HG03460 (cell line): ENCODE measurements at regions not wholly inside any gene's neighbourhood (a gene's known extent, or its start where the extent isn't known, plus 50 kb on each side); places are given as distances from the start of the nearest gene placed in this dataset.

Experiments used
- ATAC-seq: cut with Tn5 transposase; IDR thresholded peaks from one replicate; pipeline ENCODE4 v1.9.1; 2021; ENCODE audit not compliant: unreplicated experiment

DNA sequence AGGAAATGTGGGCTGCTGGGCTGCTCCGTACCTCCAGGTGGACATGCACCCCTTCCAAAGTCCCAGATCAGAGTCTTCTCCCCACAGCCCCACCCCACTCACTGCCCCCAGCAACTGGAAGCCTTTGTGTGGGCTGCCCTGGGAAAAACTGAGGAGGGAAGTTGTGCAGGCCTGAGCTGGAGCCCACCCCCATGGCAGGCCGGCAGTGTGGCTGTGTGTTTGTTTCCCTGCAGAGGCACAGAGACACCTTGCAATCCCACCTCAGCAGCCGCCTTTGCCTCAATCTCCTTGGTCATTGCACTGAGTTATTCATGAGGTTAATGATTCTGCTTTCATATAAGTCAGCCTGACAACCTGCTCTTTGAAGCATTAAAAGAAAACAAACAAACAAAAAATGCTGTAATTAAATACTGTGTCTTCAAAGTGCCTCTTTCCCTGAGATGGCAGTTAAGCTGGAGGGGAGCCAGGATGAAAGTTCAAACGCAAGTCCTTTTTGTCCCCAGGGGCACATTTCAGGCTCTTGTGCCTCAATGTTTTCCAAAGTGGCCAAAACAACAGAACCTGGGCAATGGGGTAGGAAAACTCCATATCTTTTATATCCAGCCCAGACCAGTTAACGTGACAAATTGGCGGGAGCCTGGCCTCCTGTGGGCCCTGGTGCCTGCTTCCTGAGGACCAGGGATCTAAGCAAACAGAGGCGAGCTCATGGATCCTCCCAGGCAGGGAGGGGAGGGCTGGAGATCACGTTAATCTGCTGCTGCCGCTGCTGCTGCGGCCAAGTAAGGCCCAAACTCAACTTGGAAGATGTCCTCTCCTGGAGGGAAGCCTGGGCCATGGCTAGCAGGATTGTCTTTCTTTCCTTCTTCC, 51.9 kb upstream of the TSPAN11 start:
- no peak for ATAC-seq

- ATAC-seq: no peak
Measured at GRCh38 chr12:30870491-30871265, 55.9 kb upstream of the TSPAN11 start.

GRCh38 chr12:30867415-30867814, 59.1 kb upstream of the TSPAN11 start:
- no peak for ATAC-seq

DNA sequence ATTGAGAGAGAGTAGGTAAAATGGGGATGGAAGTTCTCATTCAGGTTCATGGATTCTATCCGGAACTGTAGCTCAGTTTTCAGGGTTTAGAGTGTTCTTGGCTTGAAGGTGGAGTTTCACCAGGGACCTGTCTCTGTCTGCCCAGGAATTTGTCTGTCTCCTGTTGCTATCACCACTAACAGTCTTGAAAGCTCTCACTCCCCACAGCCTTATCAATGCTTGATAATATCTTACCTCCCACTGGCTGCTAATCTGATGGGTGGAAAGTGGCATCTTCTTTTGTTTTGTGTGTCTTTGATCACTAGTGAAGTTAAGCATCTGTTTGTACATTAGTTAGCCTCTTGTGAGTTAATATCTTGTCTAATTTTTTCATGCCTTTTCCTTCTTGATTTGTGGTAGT, 60.3 kb upstream of the TSPAN11 start:
- no peak for ATAC-seq

GRCh38 chr12:30863839-30864238, 62.7 kb upstream of the TSPAN11 start:
- ATAC-seq: no peak

DNA sequence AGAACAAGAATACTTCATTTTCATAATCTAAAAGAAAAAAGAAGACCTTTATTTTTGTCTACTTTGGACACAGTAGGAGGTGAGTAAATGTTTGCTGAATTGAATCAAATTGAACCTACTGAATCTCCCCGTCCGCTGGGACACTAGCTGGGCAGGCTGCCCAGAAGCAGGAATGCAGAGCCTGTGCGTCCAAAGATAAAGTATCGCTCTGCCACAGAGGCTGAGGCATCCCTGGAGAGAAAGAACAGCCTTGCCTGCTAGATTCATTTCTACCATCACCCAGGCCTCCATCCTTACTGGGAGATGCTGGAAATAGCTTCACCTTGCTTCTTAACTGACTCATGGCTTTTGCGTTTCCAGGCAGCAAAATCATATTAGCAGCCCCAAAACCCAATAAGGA, 64.1 kb upstream of the TSPAN11 start:
- ATAC-seq: no peak

DNA sequence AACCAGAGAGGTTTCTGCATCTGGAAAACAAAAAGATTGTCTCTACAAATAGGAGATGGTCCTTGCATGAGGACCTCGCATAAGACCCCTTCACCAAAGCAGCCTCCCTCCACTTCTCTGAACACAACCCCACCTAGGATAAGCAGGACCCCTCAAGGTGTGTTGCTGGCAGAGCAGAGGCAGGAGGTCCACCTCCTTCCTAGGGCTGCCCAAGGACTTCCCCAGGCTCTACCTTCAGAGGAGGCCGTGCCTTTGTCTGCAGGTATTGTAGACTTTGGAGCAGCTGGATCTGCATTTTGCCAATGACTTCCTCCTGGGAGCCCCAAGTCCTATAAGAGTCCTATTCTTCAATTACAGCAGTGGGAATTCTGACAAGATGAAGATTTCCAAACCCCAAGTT, 67.3 kb upstream of the TSPAN11 start:
- ATAC-seq: no peak

DNA sequence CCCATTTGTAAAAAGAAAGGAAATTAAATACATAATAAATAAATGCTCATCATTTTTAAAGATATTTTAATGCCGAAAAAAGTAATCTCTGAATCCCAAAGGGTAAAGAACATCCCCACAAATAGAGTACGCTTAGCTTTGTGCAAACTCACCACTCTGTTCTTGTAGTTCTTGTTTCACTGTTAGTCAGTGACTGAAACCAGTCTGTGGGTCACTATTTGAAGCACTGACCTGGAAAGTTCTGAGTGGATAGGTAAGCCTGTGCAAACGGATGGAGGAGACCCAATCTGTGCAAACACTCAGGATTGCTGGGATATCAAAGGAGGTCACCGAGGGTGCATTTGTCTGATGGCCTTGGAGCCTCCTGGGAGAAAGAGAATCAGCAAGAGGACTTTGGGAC, 68.1 kb upstream of the TSPAN11 start:
- ATAC-seq: no peak

GRCh38 chr12:30853561-30854133, 72.9 kb upstream of the TSPAN11 start:
- no peak for ATAC-seq

DNA sequence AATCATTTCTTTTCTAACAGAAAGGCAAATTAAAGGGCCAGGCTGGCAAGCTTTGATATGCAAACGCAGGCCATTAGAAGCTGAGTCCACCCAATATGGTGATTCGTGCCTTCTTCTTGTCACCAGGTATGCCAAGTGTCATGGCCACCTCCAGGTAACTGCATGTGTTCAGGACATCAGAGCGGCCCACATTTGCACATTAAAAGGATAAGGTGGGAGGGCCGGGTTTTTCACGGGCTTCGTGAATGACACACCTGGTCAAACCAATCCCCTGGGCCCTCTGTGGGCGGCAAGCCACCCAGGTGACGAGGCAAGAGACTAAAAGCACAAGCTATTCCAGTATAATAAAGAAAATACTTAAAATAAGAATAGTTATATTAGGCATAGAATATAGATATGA, 75.9 kb upstream of the TSPAN11 start:
- ATAC-seq: no peak

DNA sequence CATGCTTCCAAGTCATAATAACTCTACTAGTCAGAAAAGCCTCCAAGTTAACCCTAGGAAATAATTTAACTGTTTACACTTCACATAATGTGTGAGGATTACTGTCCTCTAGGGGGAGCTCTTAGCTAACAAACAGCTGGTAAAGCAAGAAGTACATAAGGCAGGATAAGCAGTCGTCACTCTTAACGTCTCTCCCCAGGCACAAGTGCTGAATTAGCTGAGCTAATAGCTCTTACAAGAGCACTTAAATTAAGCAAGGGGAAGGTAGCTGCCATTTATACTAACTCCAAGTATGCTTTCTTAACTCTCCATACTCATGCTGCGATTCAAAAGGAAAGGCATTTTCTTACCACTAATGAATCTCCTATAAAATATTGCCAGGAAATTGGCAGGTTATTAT, 79.3 kb upstream of the TSPAN11 start:
- no peak for ATAC-seq

DNA sequence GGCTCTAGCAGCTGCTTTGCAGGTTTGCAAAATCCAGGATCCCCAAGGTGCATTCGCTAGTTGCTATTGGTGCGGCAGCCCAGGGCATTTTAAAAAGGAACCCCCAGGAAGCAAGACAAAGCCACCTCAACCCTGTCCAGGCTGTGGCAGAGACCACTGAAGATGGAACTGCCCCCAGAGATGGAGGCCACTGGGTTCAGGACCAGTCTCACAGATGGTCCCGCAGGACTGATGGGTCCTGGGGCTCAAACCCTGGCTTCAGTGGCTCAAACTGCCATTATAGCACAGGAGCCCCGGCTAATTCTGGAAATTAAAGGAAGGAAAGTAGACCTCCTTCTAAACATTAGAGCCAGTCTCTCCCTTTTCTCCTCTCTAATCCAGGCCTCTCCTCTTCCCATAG, 79.8 kb upstream of the TSPAN11 start:
- no peak for ATAC-seq

GRCh38 chr12:30845676-30846075, 80.9 kb upstream of the TSPAN11 start:
- no peak for ATAC-seq

DNA sequence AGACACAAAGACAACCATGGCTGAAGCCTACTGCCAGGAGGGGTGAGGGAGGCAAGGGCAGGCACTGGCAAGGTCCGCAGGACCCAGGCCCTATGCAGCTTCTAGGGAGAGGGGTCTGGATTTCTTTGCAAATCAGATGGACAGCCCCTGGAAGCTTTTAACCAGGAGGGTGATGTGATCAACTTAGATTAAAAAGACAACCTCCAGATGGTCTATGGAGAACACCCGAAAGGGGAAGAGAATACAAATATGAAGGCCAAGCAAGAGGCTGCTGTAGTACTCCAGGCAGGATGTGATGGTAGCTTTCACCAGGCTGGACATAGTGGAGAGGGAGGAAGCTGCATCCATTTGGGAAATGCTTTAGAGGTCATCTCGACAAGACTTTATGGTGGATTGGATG, 83.3 kb upstream of the TSPAN11 start:
- ATAC-seq: no peak

GRCh38 chr12:30840715-30841114, 85.8 kb upstream of the TSPAN11 start:
- ATAC-seq: no peak

DNA sequence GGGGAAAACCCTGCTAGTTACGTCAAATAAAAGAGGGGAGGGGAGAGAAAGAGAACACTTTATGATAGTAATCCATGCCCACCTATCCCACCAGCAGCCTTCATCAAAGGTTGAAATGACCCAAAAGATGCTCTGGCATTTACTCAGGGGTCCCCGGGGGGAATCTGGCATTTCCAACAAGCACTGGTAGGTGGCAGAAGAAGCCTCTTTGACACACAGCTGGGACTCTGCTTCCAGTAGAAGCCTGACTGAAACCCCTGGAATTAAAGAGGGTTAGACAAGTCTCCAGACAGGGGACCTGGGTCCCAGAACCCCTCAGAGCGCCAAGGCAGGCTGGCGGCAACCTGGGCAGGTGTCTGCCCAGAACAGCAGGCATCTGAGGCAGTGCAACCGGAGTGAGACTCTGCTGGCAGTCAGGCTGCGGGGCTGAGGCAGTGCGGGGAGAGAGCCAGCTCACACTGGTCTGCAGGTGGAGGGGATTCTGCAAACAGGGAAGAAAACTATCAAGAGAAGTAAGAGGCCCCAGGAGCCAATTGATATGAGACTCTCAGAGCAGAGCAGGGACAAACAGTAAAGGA, 85.0 kb upstream of the CAPRIN2 start:
- no peak for ATAC-seq

GRCh38 chr12:30837595-30837994, 82.8 kb upstream of the CAPRIN2 start:
- no peak for ATAC-seq

GRCh38 chr12:30836656-30837445, 82.1 kb upstream of the CAPRIN2 start:
- ATAC-seq: no peak

DNA sequence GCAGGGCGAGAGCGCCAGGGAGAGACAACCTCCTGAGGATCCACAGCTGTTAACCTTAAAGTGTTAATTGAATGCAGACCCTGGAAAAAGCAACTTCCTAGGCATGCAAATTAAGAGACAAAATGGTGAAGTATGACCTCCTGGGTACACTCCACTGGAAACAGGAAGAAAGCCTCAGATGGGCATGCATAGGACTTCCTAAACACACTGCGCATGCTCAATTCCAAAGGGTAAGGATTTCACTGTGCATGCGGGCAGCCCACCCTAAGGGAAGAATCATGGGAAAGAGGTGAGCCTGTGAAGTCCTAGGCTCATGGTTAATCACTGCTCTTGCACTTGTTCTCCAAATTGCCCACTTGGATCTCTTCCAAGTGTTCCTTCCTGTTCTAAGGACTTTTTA, 80.5 kb upstream of the CAPRIN2 start:
- no peak for ATAC-seq

- ATAC-seq: no peak
Measured at GRCh38 chr12:30830751-30831150, 76.0 kb upstream of the CAPRIN2 start.

DNA sequence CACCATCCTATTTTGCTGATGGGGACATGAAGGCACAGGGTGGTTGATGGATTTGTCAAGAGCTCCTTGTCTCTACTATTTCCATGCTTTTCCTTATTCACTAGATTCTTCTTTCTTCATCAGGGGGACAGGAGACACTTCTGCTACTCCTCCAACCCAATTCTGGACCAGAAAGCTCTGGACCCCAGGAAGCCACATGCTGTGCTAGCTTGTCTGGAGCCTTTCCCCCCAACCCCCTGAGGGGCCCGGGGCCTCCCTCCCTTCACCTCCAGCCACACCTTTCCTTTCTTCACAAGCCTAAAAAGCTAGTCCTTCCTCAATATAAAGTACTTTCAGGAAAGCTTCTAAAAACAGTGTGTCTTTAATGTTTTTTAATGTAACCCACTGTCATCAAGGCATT, 75.1 kb upstream of the CAPRIN2 start:
- ATAC-seq: no peak
